NCI-H2196 (cell line): ENCODE measurements at regions not wholly inside any gene's neighbourhood (a gene's known extent, or its start where the extent isn't known, plus 50 kb on each side); places are given as distances from the start of the nearest gene placed in this dataset.

Source experiments
- DNase-seq: peaks from one replicate; lab custom pipeline; 2025; ENCODE audit not compliant: unreplicated experiment; lab: John Stamatoyannopoulos, UW

DNA sequence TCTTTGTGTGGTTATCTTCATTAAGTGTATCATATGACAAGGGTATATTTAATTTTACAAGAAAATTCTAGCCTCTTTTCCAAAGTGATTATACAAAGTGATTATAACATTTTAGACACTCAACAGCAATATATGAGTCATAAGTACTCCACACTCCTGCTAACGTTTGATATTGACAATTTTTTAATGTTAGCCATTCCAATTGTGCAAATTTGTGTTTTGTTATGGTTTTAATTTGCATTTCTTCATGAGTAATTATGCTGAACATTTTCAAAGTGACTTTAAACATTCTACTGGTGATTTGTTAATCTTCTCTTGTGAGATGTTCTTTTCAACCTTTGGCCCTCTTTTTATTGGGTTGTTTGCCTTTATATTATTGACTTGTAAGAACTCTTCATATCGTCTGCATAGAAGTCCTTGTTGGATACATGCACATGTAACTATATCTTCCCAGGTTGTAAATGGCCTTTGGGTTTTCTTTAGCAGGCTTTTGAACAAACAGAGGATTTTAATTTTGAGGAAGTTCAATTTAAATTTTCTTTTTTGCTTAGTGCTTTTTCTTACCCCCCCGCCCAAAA lies 771.6 kb upstream of the ZNF608 start:
- no peak for DNase-seq

DNA sequence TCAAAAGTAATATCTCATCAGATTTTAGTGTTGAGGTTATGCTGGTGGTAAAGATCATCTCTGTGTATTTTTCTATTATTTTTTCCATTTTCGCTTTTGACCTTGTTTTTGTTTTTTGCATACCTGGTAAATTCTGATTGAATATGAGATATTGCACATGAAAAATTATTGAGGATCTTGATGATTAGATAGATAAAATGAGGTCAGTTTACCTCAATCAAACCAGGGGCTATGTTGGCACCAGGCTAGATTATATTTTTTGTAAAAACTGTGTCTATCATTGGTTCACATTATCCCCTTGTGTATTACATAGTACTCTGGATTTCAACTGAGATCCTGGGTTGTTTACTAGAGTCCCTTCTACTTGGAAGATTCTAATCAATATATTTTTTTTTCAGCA lies 774.9 kb upstream of the ZNF608 start:
- DNase-seq: no peak

DNA sequence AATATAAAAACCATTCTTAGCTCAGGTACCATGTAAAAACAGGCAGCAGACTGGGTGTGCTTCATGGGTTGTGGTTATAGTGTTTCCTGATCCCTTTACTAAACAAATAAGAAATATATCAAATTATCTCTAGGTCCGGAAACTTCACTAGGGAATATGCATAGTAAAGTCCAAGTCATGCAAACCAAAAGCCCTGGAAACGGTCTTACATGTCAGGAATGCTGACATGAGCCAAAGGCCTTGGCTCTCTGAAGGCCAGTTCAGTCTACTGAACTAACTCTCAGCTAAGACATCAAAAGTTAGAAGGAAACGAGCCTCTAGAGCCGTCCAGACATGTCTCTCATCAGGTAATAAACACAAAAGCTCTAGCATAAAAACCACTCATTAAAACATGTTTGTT lies 778.9 kb upstream of the ZNF608 start:
- DNase-seq: no peak

DNA sequence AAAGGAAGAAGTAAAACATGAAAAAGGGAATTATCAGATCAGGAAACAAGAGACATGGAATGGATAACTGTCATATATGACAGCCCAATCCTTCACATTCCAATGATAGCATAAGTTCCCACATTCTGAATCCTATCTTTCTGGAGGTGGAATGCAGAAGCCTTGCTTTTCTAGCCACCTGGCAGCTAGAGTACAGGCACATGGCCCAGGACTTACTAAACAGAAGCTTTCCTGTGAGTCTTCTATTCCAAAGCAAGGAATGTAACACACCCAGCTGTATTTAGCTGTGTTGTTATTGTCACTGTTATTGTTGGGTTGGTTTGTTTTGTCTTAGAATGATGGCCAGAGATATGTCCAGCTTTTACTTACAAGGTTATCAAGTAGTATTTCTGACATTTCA lies 780.5 kb upstream of the ZNF608 start:
- no peak for DNase-seq

DNA sequence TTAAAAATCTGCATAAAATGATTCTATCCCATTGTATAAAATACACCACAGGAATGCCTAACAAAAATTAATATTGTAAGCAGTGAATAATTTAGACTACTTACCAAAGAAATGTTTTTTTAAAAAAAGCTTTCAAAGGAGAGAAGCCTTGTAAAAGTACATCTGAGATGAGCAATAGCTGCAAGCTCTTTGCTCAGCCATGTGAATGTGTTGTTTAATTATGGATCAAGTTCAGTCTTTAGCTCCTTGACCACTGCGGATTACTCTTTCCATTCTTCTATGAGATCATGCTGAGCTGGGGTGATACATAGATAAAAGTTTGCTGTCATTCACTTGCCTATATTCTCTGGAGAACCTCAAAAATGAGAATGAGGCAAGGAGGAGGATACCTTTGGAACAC lies 782.4 kb upstream of the ZNF608 start:
- no peak for DNase-seq

DNA sequence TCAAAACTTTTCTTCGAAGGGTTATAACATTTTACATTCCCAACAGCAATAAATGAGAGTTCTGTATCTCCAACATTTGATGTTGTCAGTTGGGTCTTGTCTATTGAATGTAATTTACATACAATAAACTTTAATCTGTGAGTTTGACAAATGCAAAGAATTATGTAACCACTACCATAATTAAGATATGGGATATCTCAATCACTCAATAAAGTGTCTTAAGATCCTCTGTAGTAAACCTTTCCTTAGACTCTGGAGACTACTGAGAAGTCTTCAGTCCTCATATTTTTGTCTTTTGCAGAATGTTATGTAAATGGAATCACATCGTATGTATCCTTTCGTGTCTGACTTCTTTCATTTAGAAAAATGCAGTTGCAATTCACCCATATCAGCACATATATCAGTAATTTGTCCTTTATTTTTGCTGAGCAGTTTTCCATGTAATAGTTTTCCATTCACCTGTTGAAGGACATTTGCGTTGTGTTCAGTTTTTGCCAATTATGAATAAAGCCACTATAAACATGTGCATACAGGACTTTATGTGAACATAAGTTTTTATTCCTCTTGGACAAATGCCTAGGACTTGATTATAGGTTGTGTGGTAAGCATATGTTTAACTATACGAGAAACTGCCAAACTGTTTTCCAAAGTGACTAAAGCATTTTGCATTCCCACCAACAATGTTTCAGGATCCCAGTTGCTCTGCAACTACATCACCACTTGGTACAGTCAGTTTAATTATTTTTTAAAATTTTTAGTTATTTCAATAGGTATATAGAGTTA lies 784.6 kb upstream of the ZNF608 start:
- DNase-seq: no peak

GRCh38 chr5:125536095-125536494 lies 789.7 kb upstream of the ZNF608 start:
- DNase-seq: no peak

- DNase-seq: no peak
Observed at GRCh38 chr5:125536582-125536981, 790.1 kb upstream of the ZNF608 start.

DNA sequence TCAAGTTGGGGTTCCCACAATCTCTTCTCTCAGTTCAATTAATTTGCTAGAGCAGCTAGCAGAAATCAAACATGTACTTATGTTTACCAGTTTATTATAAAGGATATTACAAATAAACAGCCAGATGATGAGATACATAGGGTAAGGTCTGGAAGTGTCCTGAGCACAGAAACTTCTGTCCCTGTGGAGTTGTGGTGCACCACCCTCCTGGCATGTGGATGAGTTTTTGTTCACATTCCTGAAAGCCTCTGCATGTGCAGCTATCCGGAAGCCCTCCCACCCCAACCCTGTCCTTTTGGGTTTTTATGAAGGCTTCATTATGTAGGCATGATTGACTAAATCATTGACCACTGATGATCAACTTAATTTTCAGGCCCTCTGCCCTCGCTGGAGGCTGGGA lies 791.2 kb upstream of the ZNF608 start:
- no peak for DNase-seq

- DNase-seq: no peak
Observed at GRCh38 chr5:125538469-125538868, 792.0 kb upstream of the ZNF608 start.

DNA sequence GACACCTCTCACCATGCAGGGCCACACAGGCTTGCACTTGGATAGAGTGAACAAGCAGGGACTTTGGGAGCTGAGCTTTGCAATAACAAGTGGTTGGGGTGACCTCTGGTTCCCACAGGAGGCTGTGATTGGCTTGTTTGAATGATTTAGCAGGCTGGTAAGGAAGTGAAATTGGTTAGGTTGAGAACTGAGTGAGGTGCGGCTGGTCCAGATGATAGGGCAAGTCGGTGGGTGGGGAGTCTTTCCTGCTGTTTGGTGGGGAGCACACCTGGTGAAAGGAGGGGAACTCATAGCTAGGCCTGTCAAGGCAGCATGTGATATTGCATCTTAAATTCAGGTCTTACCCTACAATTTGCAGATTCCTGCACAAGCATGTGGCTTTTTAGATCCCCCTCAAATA lies 794.6 kb upstream of the ZNF608 start:
- DNase-seq: no peak

GRCh38 chr5:125549322-125549911 lies 803.0 kb upstream of the ZNF608 start:
- no peak for DNase-seq

DNA sequence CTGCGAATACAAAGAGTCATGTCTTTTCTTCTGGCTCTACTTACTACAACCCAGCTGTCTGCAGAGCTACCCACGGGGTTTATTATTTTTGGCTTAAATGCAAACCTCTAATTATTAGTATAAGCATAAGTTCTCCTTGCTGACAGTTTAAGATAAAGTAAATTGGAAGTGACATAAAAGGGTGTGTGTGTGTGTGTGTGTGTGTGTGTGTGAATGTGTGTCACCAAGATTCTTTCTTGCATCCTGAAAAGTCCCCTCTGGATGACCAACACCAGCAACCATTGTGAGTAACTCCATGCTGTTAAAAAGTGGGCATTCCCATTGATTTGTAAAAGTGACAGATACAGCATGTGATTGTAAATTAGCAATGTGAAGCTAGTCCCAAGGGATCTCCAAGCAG lies 803.8 kb upstream of the ZNF608 start:
- no peak for DNase-seq

GRCh38 chr5:125551246-125551645 lies 804.8 kb upstream of the ZNF608 start:
- no peak for DNase-seq

- no peak for DNase-seq
Observed at GRCh38 chr5:125551797-125552196, 805.4 kb upstream of the ZNF608 start.

- DNase-seq: no peak
Observed at GRCh38 chr5:125552486-125552885, 806.0 kb upstream of the ZNF608 start.

GRCh38 chr5:125554355-125554754 lies 807.9 kb upstream of the ZNF608 start:
- no peak for DNase-seq

DNA sequence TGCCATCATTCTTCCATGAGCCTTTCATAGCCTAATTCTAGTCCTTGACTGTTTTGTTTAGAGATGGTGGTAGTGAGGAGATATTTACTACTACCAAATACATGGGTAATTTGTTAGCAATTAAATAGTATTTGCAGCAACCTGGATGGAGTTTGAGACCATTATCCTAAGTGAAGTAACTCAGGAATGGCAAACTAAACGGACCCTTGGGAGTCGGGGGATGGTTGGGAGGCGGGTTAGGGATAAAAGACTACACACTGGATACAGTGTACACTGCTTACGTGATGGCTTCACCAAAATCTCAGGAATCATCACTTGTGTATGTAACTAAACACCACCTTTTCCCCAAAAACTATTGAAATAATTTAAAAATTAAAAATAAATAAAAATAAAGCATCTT lies 809.2 kb upstream of the ZNF608 start:
- no peak for DNase-seq

- DNase-seq: no peak
Observed at GRCh38 chr5:125558016-125558415, 811.6 kb upstream of the ZNF608 start.

- no peak for DNase-seq
Observed at GRCh38 chr5:125558466-125558865, 812.0 kb upstream of the ZNF608 start.

DNA sequence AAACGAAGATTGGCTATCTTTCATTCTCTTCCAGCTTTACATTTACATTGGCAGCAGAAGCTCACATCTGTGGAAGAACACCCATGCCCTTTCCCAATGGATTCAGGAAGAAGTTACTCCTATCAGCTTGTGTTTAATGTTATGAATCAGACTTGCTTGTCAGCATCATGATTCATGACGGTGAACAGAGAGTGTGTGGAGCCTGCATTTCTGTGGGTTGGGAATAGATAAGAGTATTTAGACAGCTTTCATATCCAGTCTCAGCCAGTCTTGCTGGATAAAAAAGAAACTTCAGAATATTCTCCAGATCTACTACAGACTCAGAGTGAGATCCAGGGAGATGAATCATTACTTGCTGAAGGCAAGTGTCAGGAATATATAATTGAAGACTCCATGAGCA lies 812.9 kb upstream of the ZNF608 start:
- no peak for DNase-seq

DNA sequence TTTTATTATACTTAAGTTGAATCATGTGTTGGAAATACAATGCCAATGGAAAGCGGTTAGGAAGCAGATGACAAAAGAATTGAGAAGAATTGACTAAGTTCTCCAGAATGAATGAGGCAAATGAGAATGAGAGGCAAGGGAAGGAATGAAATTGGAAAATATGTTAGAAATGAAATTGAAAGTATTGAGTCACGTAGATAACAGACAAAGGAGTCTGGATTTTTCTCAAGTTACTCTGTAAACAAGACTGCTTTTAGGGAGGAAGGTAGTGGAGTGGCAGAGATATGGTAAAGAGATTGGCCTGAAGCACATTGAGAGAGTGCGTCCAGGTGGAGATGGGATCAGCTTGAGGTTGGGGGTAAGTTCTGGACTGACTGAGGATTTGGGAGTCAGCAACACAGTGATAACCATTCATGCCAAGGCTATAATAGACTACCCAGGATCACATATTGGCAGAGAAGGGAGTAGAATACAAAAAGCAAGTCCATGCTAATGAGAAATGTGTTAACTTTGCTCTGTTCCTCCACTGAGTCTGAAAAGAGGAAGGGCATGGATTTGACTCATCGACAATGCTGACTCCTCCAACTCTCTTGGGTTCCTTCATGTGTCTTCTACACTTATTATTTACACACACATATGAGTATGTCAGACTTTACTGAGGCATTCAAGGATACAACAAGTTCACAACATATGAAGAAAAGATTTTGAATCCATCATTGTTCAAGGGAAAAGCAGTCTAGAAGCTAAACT lies 814.2 kb upstream of the ZNF608 start:
- peak; percentile 13 for DNase-seq
